ENCODE measurements at regions not wholly inside any gene's neighbourhood (a gene's known extent, or its start where the extent isn't known, plus 50 kb on each side); places are given as distances from the start of the nearest gene placed in this dataset.

- H3K27ac ChIP-seq (ENCODE audit: low read depth, low read length), result no peak overlapping the region
- no peaks in the 10 kb centered on the region for H3K27me3 ChIP-seq (ENCODE audit: insufficient read depth, low read length)
- no peak overlapping the region for H2AFZ ChIP-seq (ENCODE audit: low read depth, low read length, poor library complexity, severe bottlenecking)
- H3K79me2 ChIP-seq (ENCODE audit: insufficient read depth, low read length), result no peaks in the 10 kb centered on the region
- ATAC-seq (no peak), DNase-seq (ENCODE audit: low read depth, low spot score) (no peak)
- intact Hi-C loops (cut with micrococcal nuclease), result no loop called here
- no peak overlapping the region for H3K9ac ChIP-seq (ENCODE audit: low read length)
- POLR2A ChIA-PET, result no interaction called here
- TF ChIP-seq CTCF (IDR thresholded peaks at IDR 0.05 in 2 of 3, conservative IDR thresholded peaks at IDR 0.05 in 1 of 3; ENCODE audit: borderline replicate concordance in 1 of 3, insufficient read depth in 1 of 3, low read depth in 2 of 3, low read length in 2 of 3) (no peak), ZFX (IDR thresholded peaks at IDR 0.05) (no peak), EGR1 (IDR thresholded peaks at IDR 0.05; ENCODE audit: low read depth) (no peak), ZBTB33 (IDR thresholded peaks at IDR 0.05; ENCODE audit: extremely low read depth, insufficient replicate concordance, low read length) (no peak), ATF3 (IDR thresholded peaks at IDR 0.05) (no peak), ZNF274 (IDR thresholded peaks at IDR 0.05; ENCODE audit: low read depth, low read length) (no peak), CBX3 (IDR thresholded peaks at IDR 0.05; ENCODE audit: low read depth) (no peak), RAD21 (IDR thresholded peaks at IDR 0.05; ENCODE audit: low read depth) (no peak), YY1 (IDR thresholded peaks at IDR 0.05; ENCODE audit: extremely low read depth, insufficient replicate concordance, low read depth, low read length) (no peak), EZH2 (IDR thresholded peaks at IDR 0.05) (no peak), ELF1 (IDR thresholded peaks at IDR 0.05; ENCODE audit: borderline replicate concordance, low read depth) (no peak), POLR2AphosphoS5 (IDR thresholded peaks at IDR 0.05; ENCODE audit: low read depth, low read length) (no peak), SIN3A (IDR thresholded peaks at IDR 0.05; ENCODE audit: low read depth) (no peak), SRF (IDR thresholded peaks at IDR 0.05; ENCODE audit: low read depth) (no peak)
- no peaks in the 10 kb centered on the region for H3K36me3 ChIP-seq (ENCODE audit: control insufficient read depth in 1 of 2, insufficient read depth in 2 of 2, low read length in 2 of 2)
- H3K4me1 ChIP-seq (ENCODE audit: control insufficient read depth in 1 of 2, insufficient read depth in 2 of 2, low read length in 2 of 2), result no peaks in the 10 kb centered on the region
- H3K4me3 ChIP-seq (replicated peaks in 1 of 2; ENCODE audit: low read depth in 1 of 2, low read length in 2 of 2), result no peak overlapping the region
- no peaks in the 10 kb centered on the region for H3K9me2 ChIP-seq (ENCODE audit: insufficient read depth)
- no TSS peak for BruUV-seq (replicated peaks)
- no peaks in the 10 kb centered on the region for H4K20me1 ChIP-seq (ENCODE audit: insufficient read depth)
- H3K9me3 ChIP-seq (ENCODE audit: control insufficient read depth in 1 of 2, insufficient read depth in 1 of 2, low read depth in 1 of 2, low read length in 2 of 2), result no peaks in the 10 kb centered on the region
- CTCF ChIA-PET, result no interaction called here
- no peak overlapping the region for H3K4me2 ChIP-seq (ENCODE audit: low read length)
- RAD21 ChIA-PET (ENCODE audit: low non-redundant PET in 1 of 2, low total read pairs in 2 of 2, uncharacterized antibody in 2 of 2, unreplicated experiment in 2 of 2), result no interaction called here
Observed at GRCh38 chrX:99603091-99603814, 806.8 kb downstream of the PCDH19 start.
